K562 (cell line): ENCODE measurements at regions not wholly inside any gene's neighbourhood (a gene's known extent, or its start where the extent isn't known, plus 50 kb on each side); places are given as distances from the start of the nearest gene placed in this dataset.

Experiments
- ATAC-seq: fragments of 200-7000 bp; cut with Tn5 transposase; 3 replicates; pipeline ENCODE4 v1.9.1; 2020; ENCODE audit warnings: moderate library complexity
- BruUV-seq: library from RNA; stranded (reverse); fragments of 400-500 nt; replicated peaks from 2 replicates; lab custom pipeline; 2021; lab: Mats Ljungman, UMichigan
- CTCF ChIA-PET: fragments of 300-600 bp; formaldehyde crosslinking; extraction: SDS; loops from one replicate; lab custom pipeline; 2021; ENCODE audit warnings: low intra/inter-chr PET ratio; lab: Yijun Ruan, JAX
- POLR2A ChIA-PET: fragments of 300-600, 350-650 bp; sonication (Branson Sonifier 250); formaldehyde crosslinking; extraction: SDS; loops from one replicate; lab custom pipeline; 2021; ENCODE audit warnings: antibody characterized with exemption, inconsistent platforms; lab: Yijun Ruan, JAX
- DNase-seq, 4 experiments: peaks; one replicate each; pipeline versions ENCODE4 v3.0.0 to v3.0.0-alpha.2; 2011 to 2018; ENCODE audit warnings: low spot score in 3 of 4, mixed read lengths in 3 of 4; ENCODE audit errors: extremely low read depth in 1 of 4
- FAIRE-seq: peaks from 2 replicates; lab custom pipeline; 2011; peaks lifted over from hg19 to GRCh38; lab: Jason Lieb, UNC
- H2AFZ ChIP-seq: 2 replicates; pipeline ENCODE4 v1.6.0; 2011; ENCODE audit warnings: low read depth, low read length, control low read depth, inconsistent platforms
- H3K27ac ChIP-seq: fragments of 200-600 bp; 3 replicates; pipeline ENCODE4 v1.8.0; 2011; ENCODE audit warnings: low read depth, mild to moderate bottlenecking, control low read depth, inconsistent platforms, low read length, moderate library complexity, mixed read lengths; ENCODE audit errors: extremely low read depth
- H3K27me3 ChIP-seq, 2 experiments: fragments of 300-600 bp in 1 of 2; 2 replicates in 1 of 2; 3 replicates in 1 of 2; pipeline versions ENCODE4 v1.6.0 to v1.8.0; 2011; ENCODE audit warnings: inconsistent platforms in 2 of 2, low read length in 2 of 2, mild to moderate bottlenecking in 1 of 2, mixed read lengths in 1 of 2, moderate library complexity in 1 of 2; ENCODE audit not compliant: control insufficient read depth in 2 of 2, insufficient read depth in 2 of 2
- H3K36me3 ChIP-seq: fragments of 300-600 bp; 3 replicates; pipeline ENCODE4 v1.8.0; 2011; ENCODE audit warnings: mild to moderate bottlenecking, low read length, inconsistent platforms; ENCODE audit not compliant: control insufficient read depth, insufficient read depth
- H3K4me1 ChIP-seq, 2 experiments: fragments of 200-600 bp in 1 of 2; replicated peaks in 1 of 2; 2 replicates in 1 of 2; 3 replicates in 1 of 2; pipeline versions ENCODE4 v1.5.1 to v1.8.0; 2011; ENCODE audit warnings: inconsistent platforms in 2 of 2, low read length in 2 of 2, mild to moderate bottlenecking in 1 of 2, mixed read lengths in 1 of 2, moderate library complexity in 1 of 2; ENCODE audit not compliant: control insufficient read depth in 2 of 2, insufficient read depth in 2 of 2
- H3K4me2 ChIP-seq: 2 replicates; pipeline ENCODE4 v1.6.1; 2011; ENCODE audit warnings: low read length, control low read depth, inconsistent platforms, mixed read lengths; ENCODE audit not compliant: insufficient read depth
- H3K4me3 ChIP-seq: fragments of 200-600 bp; sonication (generic), shearing (Covaris generic); 2 replicates; pipeline ENCODE4 v1.5.1; 2016; ENCODE audit warnings: control low read depth, inconsistent platforms
- H3K79me2 ChIP-seq: fragments of 200-600 bp; 3 replicates; pipeline ENCODE4 v1.8.0; 2011; ENCODE audit warnings: low read length, inconsistent platforms; ENCODE audit not compliant: control insufficient read depth, insufficient read depth
- H3K9ac ChIP-seq, 2 experiments: 2 replicates each; pipeline versions ENCODE4 v1.6.0 to v1.6.1; 2011; ENCODE audit warnings: low read depth in 2 of 2, low read length in 2 of 2, control low read depth in 1 of 2, inconsistent platforms in 1 of 2, mild to moderate bottlenecking in 1 of 2, mixed read lengths in 1 of 2; ENCODE audit not compliant: insufficient read depth in 1 of 2
- H3K9me1 ChIP-seq: one replicate; pipeline ENCODE4 v1.6.0; 2011; ENCODE audit warnings: inconsistent platforms, mild to moderate bottlenecking, low read length, moderate library complexity; ENCODE audit not compliant: control insufficient read depth, insufficient read depth
- H3K9me3 ChIP-seq: replicated peaks from 2 replicates; pipeline ENCODE4 v1.5.1; 2011; ENCODE audit warnings: low read depth, low read length, inconsistent platforms; ENCODE audit not compliant: control insufficient read depth, insufficient read depth
- H4K20me1 ChIP-seq: replicated peaks from 2 replicates; pipeline ENCODE4 v1.6.1; 2011; ENCODE audit warnings: low read length, inconsistent platforms, mixed read lengths; ENCODE audit not compliant: control insufficient read depth, insufficient read depth
- MEIS2 ChIP-seq: fragments of 450-650 bp; IDR thresholded peaks from 2 replicates; pipeline ENCODE4 v1.6.1; 2014; ENCODE audit warnings: mild to moderate bottlenecking; ENCODE audit not compliant: partially characterized antibody
- NONO ChIP-seq, 2 experiments: fragments of 200-400 bp in 1 of 2; fragments of 450-650 bp in 1 of 2; formaldehyde crosslinking in 1 of 2; IDR thresholded peaks; 2 replicates each; pipeline ENCODE4 v1.6.1; 2017; ENCODE audit warnings: low read depth in 2 of 2, mild to moderate bottlenecking in 2 of 2, moderate library complexity in 2 of 2, low read length in 1 of 2
- SUPT5H ChIP-seq: fragments of 450-650 bp; IDR thresholded peaks from 2 replicates; pipeline ENCODE4 v1.6.1; 2016
- YBX1 ChIP-seq: fragments of 450-650 bp; IDR thresholded peaks from 2 replicates; pipeline ENCODE4 v1.7.1; 2016; ENCODE audit warnings: mild to moderate bottlenecking
- ZNF121 ChIP-seq: sonication (generic); formaldehyde crosslinking; conservative IDR thresholded peaks from 2 replicates; pipeline ENCODE4 v1.8.0; 2022; ENCODE audit warnings: missing genetic modification reagents
- ZNF239 ChIP-seq: fragments of 250-450 bp; sonication (Bioruptor Pico); IDR thresholded peaks from 2 replicates; pipeline ENCODE4 v1.4.0; 2020; ENCODE audit warnings: mild to moderate bottlenecking
- ZNF507 ChIP-seq: conservative IDR thresholded peaks from 2 replicates; pipeline ENCODE4 v1.6.1; 2017; ENCODE audit warnings: missing genetic modification characterization, missing compliant biosample characterization
- ZNF77 ChIP-seq: fragments of 250-450 bp; sonication (Bioruptor Pico); IDR thresholded peaks from 2 replicates; pipeline ENCODE4 v1.5.0; 2020
- WGBS: fragments of 100-300 bp; shearing (Covaris generic); methylation state at CpG from one replicate; pipeline ENCODE4 v1.1.6; 2016; ENCODE audit warnings: low coverage, mixed read lengths; ENCODE audit not compliant: insufficient coverage; ENCODE audit errors: missing lambda C conversion rate; 5-methylcytosine and 5-hydroxymethylcytosine counted together
- in situ Hi-C: fragments of 300-500 bp; cut with MboI; formaldehyde crosslinking; loops from 4 replicates; pipeline ENCODE4 v1.15.0; 2018; ENCODE audit warnings: inconsistent platforms, mixed read lengths
- intact Hi-C: fragments of 100-400 bp; cut with micrococcal nuclease; formaldehyde crosslinking; loops from 2 replicates; pipeline ENCODE4 v1.14.2; 2022
- TF ChIP-seq, protein P1 (sequence below), 2 experiments: fragments of 450-650 bp in 1 of 2; sonication (generic) in 1 of 2; formaldehyde crosslinking in 1 of 2; IDR thresholded peaks; 2 replicates each; pipeline versions ENCODE4 v1.7.1 to v1.9.0; 2016 to 2022; ENCODE audit warnings: inconsistent platforms in 1 of 2, mild to moderate bottlenecking in 1 of 2, missing genetic modification reagents in 1 of 2

DNA sequence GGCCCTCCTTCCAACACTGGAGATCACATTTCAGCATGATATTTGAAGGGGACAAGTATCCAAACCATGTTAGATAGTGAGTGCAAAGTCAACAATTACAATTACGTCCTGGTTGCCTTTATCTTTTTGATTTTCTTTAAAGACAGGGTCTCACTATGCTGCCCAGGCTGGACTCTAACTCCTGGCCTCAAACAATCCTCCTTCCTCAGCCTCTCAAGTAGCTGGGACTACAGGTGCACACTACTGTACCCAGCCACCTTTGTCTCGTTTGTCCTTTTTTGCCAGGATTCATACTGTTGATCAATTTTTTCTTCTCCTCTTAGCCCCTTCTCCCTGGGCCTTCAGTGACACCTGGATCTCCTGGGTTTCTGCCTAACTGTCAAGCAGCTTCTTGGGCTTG, 240.5 kb upstream of the FANCL start:
- ChIA-PET POLR2A (no interaction called here), CTCF (no interaction called here)
- Histone ChIP-seq H3K27me3 (no peaks in the 10 kb centered on the region), H2AFZ (no peak overlapping the region), H3K9me3 (no peaks in the 10 kb centered on the region), H3K27ac (no peak overlapping the region), H3K36me3 (no peaks in the 10 kb centered on the region), H3K9ac (no peak overlapping the region), H4K20me1 (no peaks in the 10 kb centered on the region), H3K4me2 (no peak overlapping the region), H3K79me2 (no peaks in the 10 kb centered on the region), H3K4me3 (no peak overlapping the region), H3K4me1 (no peaks in the 10 kb centered on the region), H3K9me1 (no peaks in the 10 kb centered on the region)
- no peak for FAIRE-seq
- WGBS = 3% methylated on average over 2 of the region's 2 CpGs
- no peak for TF ChIP-seq SUPT5H
- intact Hi-C loops = no loop called here
- BruUV-seq = no TSS peak
- DNase-seq = no peak
- no peak for ATAC-seq
- in situ Hi-C loops = no loop called here

DNA sequence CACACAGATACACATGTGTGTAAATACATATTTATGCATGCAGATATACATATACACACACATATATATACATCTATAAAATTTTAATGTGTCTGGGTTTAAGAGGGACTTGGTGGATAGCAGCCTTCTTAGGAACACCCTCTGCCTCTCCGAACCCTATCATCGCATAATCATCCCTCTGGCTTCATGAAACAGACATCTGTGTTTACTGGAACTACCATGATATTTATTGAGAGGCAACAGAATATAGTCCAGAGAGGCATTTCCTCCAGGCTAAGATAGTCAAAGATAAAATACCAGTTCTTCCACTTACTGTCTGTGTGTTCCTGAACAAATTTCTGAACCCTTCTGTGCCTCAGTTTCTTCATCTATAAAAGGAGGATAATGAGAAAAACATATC, 239.0 kb upstream of the FANCL start:
- POLR2A ChIA-PET = no interaction called here
- WGBS = 24% methylated on average over 2 of the region's 2 CpGs
- no peak overlapping the region for H3K4me3 ChIP-seq
- TF ChIP-seq ZNF239 (CRISPR knock-in tag) (no peak), ZNF121 (CRISPR knock-in tag) (no peak), NONO (IDR thresholded peaks at IDR 0.05; ENCODE audit: low read depth in 2 of 2, low read length in 1 of 2) (no peak), ZNF77 (no peak), YBX1 (no peak), MEIS2 (no peak), ZNF507 (tag) (no peak)
- TF ChIP-seq, protein P1, sequence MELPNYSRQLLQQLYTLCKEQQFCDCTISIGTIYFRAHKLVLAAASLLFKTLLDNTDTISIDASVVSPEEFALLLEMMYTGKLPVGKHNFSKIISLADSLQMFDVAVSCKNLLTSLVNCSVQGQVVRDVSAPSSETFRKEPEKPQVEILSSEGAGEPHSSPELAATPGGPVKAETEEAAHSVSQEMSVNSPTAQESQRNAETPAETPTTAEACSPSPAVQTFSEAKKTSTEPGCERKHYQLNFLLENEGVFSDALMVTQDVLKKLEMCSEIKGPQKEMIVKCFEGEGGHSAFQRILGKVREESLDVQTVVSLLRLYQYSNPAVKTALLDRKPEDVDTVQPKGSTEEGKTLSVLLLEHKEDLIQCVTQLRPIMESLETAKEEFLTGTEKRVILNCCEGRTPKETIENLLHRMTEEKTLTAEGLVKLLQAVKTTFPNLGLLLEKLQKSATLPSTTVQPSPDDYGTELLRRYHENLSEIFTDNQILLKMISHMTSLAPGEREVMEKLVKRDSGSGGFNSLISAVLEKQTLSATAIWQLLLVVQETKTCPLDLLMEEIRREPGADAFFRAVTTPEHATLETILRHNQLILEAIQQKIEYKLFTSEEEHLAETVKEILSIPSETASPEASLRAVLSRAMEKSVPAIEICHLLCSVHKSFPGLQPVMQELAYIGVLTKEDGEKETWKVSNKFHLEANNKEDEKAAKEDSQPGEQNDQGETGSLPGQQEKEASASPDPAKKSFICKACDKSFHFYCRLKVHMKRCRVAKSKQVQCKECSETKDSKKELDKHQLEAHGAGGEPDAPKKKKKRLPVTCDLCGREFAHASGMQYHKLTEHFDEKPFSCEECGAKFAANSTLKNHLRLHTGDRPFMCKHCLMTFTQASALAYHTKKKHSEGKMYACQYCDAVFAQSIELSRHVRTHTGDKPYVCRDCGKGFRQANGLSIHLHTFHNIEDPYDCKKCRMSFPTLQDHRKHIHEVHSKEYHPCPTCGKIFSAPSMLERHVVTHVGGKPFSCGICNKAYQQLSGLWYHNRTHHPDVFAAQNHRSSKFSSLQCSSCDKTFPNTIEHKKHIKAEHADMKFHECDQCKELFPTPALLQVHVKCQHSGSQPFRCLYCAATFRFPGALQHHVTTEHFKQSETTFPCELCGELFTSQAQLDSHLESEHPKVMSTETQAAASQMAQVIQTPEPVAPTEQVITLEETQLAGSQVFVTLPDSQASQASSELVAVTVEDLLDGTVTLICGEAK (IDR thresholded peaks at IDR 0.05) = no peak
- TF ChIP-seq, protein P1 (CRISPR knock-in tag; IDR thresholded peaks at IDR 0.05) = no peak

More for the DNA sequence above, 239.0 kb upstream of the FANCL start:
- H3K4me1 ChIP-seq = no peaks in the 10 kb centered on the region
- in situ Hi-C loops (no loop called here), intact Hi-C loops (no loop called here)
- FAIRE-seq (no peak), ATAC-seq (no peak), DNase-seq (no peak)
- no peaks in the 10 kb centered on the region for H3K9me1 ChIP-seq
- no peaks in the 10 kb centered on the region for H3K36me3 ChIP-seq
- no TSS peak for BruUV-seq
- H3K79me2 ChIP-seq = no peaks in the 10 kb centered on the region
- no peak overlapping the region for H2AFZ ChIP-seq
- H4K20me1 ChIP-seq = no peaks in the 10 kb centered on the region
- CTCF ChIA-PET = no interaction called here
- H3K9me3 ChIP-seq = no peaks in the 10 kb centered on the region
- H3K4me2 ChIP-seq = no peak overlapping the region
- no peaks in the 10 kb centered on the region for H3K27me3 ChIP-seq
- no peak overlapping the region for H3K27ac ChIP-seq
- no peak overlapping the region for H3K9ac ChIP-seq
